GM12878 (cell line): ENCODE measurements at regions not wholly inside any gene's neighbourhood (a gene's known extent, or its start where the extent isn't known, plus 50 kb on each side); places are given as distances from the start of the nearest gene placed in this dataset.

ENCODE experiments used
- ATAC-seq: fragments of 200-7000 bp; cut with Tn5 transposase; 3 replicates; pipeline ENCODE4 v1.9.1; 2020; ENCODE audit warnings: mild to moderate bottlenecking, moderate library complexity
- BruUV-seq: library from RNA; stranded (reverse); fragments of 400-500 nt; replicated peaks from 2 replicates; lab custom pipeline; 2021; lab: Mats Ljungman, UMichigan
- CTCF ChIA-PET: fragments of 300-600 bp; sonication (Branson Sonifier 250); formaldehyde crosslinking; extraction: SDS; loops from one replicate; lab custom pipeline; 2021; ENCODE audit warnings: inconsistent platforms; lab: Yijun Ruan, JAX
- POLR2A ChIA-PET: fragments of 350-600 bp; formaldehyde crosslinking; extraction: SDS; loops from one replicate; lab custom pipeline; 2021; ENCODE audit warnings: inconsistent platforms; lab: Charles Lee
- RAD21 ChIA-PET: fragments of 300-600 bp; sonication (Branson Sonifier 250); formaldehyde crosslinking; loops from one replicate; lab custom pipeline; 2023; ENCODE audit warnings: antibody characterized with exemption; ENCODE audit not compliant: unreplicated experiment; lab: Charles Lee
- SMC1A ChIA-PET: fragments of 300-600 bp; sonication (Branson Sonifier 250); formaldehyde crosslinking; loops from one replicate; lab custom pipeline; 2023; ENCODE audit not compliant: unreplicated experiment, uncharacterized antibody; lab: Charles Lee
- DNase-seq: peaks from one replicate; pipeline ENCODE4 v3.0.0-alpha.2; 2011; ENCODE audit warnings: low read depth, low spot score
- FAIRE-seq: peaks from 3 replicates; lab custom pipeline; 2011; peaks lifted over from hg19 to GRCh38; lab: Jason Lieb, UNC
- H2AFZ ChIP-seq: 2 replicates; pipeline ENCODE4 v1.6.0; 2011; ENCODE audit warnings: low read depth, low read length, control low read depth; ENCODE audit not compliant: control insufficient read depth
- H3K27ac ChIP-seq: 2 replicates; pipeline ENCODE4 v1.5.1; 2011; ENCODE audit warnings: control low read depth; ENCODE audit not compliant: control insufficient read depth, insufficient read depth
- H3K27me3 ChIP-seq, 2 experiments: replicated peaks in 1 of 2; 2 replicates each; pipeline versions ENCODE4 v1.6.0 to v1.6.1; 2011; ENCODE audit warnings: low read length in 1 of 2; ENCODE audit not compliant: control insufficient read depth in 2 of 2, insufficient read depth in 2 of 2
- H3K36me3 ChIP-seq, 2 experiments: 2 replicates each; pipeline ENCODE4 v1.5.1; 2011; ENCODE audit warnings: low read length in 1 of 2; ENCODE audit not compliant: control insufficient read depth in 2 of 2, insufficient read depth in 2 of 2
- H3K4me1 ChIP-seq: 2 replicates; pipeline ENCODE4 v1.6.1; 2011; ENCODE audit warnings: mild to moderate bottlenecking, low read length, moderate library complexity, mixed read lengths; ENCODE audit not compliant: control insufficient read depth, insufficient read depth
- H3K4me2 ChIP-seq: 2 replicates; pipeline ENCODE4 v1.6.0; 2011; ENCODE audit warnings: control low read depth; ENCODE audit not compliant: control insufficient read depth, insufficient read depth
- H3K4me3 ChIP-seq: fragments of 200-600 bp; sonication (generic); 2 replicates; pipeline ENCODE4 v1.5.1; 2016
- H3K79me2 ChIP-seq: 2 replicates; pipeline ENCODE4 v1.6.0; 2011; ENCODE audit warnings: low read length; ENCODE audit not compliant: control insufficient read depth, insufficient read depth
- H3K9ac ChIP-seq: 2 replicates; pipeline ENCODE4 v1.8.0; 2011; ENCODE audit warnings: low read length, control low read depth, mixed read lengths; ENCODE audit not compliant: control insufficient read depth, insufficient read depth
- H3K9me3 ChIP-seq: replicated peaks from 3 replicates; pipeline ENCODE4 v1.5.1; 2011; ENCODE audit warnings: mild to moderate bottlenecking, low read length; ENCODE audit not compliant: control insufficient read depth, insufficient read depth
- H4K20me1 ChIP-seq: 2 replicates; pipeline ENCODE4 v1.6.0; 2011; ENCODE audit not compliant: control insufficient read depth, insufficient read depth
- CBX5 ChIP-seq: sonication (generic); IDR thresholded peaks from 2 replicates; pipeline ENCODE4 v1.6.1; 2016; ENCODE audit warnings: low read depth, moderate library complexity, mild to moderate bottlenecking, inconsistent platforms
- CHD2 ChIP-seq: IDR thresholded peaks from 2 replicates; pipeline ENCODE4 v1.6.1; 2011; ENCODE audit warnings: low read depth, low read length, improper control_type of control experiment, borderline replicate concordance
- EED ChIP-seq: sonication (generic); IDR thresholded peaks from 2 replicates; pipeline ENCODE4 v1.6.1; 2016; ENCODE audit warnings: antibody characterized with exemption, low read depth
- ETV6 ChIP-seq, 2 experiments: fragments of 450-650 bp in 1 of 2; IDR thresholded peaks in 1 of 2; conservative IDR thresholded peaks in 1 of 2; 2 replicates each; pipeline ENCODE4 v1.6.1; 2014; ENCODE audit warnings: antibody characterized with exemption in 1 of 2, borderline replicate concordance in 1 of 2, low read depth in 1 of 2, mild to moderate bottlenecking in 1 of 2, moderate library complexity in 1 of 2
- HDAC2 ChIP-seq: fragments of 200-600 bp; sonication (generic); IDR thresholded peaks from 2 replicates; pipeline ENCODE4 v1.6.1; 2017
- HDAC6 ChIP-seq: fragments of 200-600 bp; sonication (generic); IDR thresholded peaks from one replicate; pipeline ENCODE4 v1.8.0; 2017; ENCODE audit warnings: antibody characterized with exemption; ENCODE audit not compliant: unreplicated experiment
- HDGF ChIP-seq: fragments of 450-650 bp; IDR thresholded peaks from 2 replicates; pipeline ENCODE4 v1.6.1; 2016; ENCODE audit warnings: antibody characterized with exemption
- IKZF2 ChIP-seq, 2 experiments: fragments of 450-650 bp; IDR thresholded peaks; 2 replicates each; pipeline ENCODE4 v1.6.1; 2017; ENCODE audit warnings: mild to moderate bottlenecking in 2 of 2, moderate library complexity in 2 of 2
- MYB ChIP-seq: fragments of 150-350 bp; IDR thresholded peaks from 2 replicates; pipeline ENCODE4 v1.6.1; 2014; ENCODE audit warnings: mild to moderate bottlenecking, low read depth, low read length, borderline replicate concordance
- RAD51 ChIP-seq: fragments of 450-650 bp; IDR thresholded peaks from 2 replicates; pipeline ENCODE4 v1.6.1; 2016; ENCODE audit warnings: moderate library complexity, mild to moderate bottlenecking, inconsistent platforms
- RUNX3 ChIP-seq: IDR thresholded peaks from 2 replicates; pipeline ENCODE4 v1.6.1; 2012; ENCODE audit warnings: low read length, inconsistent platforms
- SUPT20H ChIP-seq: IDR thresholded peaks from 2 replicates; pipeline ENCODE4 v1.6.1; 2011; ENCODE audit warnings: low read depth, mild to moderate bottlenecking, low read length, moderate library complexity, borderline replicate concordance; ENCODE audit not compliant: control insufficient read depth
- TCF7 ChIP-seq: IDR thresholded peaks from 2 replicates; pipeline ENCODE4 v1.6.1; 2014; ENCODE audit warnings: antibody characterized with exemption, borderline replicate concordance
- ZNF274 ChIP-seq: IDR thresholded peaks from one replicate; pipeline ENCODE4 v1.8.0; 2011; ENCODE audit not compliant: insufficient read length, insufficient read depth
- WGBS: methylation state at CpG from one replicate; pipeline ENCODE4 v1.1.6; 2016; ENCODE audit warnings: low lambda C conversion rate; ENCODE audit not compliant: insufficient replicate concordance, insufficient coverage; ENCODE audit errors: missing lambda C conversion rate; 5-methylcytosine and 5-hydroxymethylcytosine counted together
- in situ Hi-C: fragments of 300-500 bp; cut with MboI; formaldehyde crosslinking; loops from 9 replicates; pipeline ENCODE4 v1.14.3; 2018; ENCODE audit warnings: mixed read lengths
- intact Hi-C: fragments of 100-400 bp; cut with micrococcal nuclease; formaldehyde crosslinking; loops from one replicate; pipeline ENCODE4 v1.14.2; 2022; ENCODE audit not compliant: unreplicated experiment
- TF ChIP-seq, protein P1 (sequence below): IDR thresholded peaks from 2 replicates; pipeline ENCODE4 v1.6.1; 2012; ENCODE audit warnings: low read length, inconsistent platforms
- TF ChIP-seq, protein P2 (sequence below): fragments of 450-650 bp; IDR thresholded peaks from 2 replicates; pipeline ENCODE4 v1.6.1; 2016; ENCODE audit warnings: mild to moderate bottlenecking

DNA sequence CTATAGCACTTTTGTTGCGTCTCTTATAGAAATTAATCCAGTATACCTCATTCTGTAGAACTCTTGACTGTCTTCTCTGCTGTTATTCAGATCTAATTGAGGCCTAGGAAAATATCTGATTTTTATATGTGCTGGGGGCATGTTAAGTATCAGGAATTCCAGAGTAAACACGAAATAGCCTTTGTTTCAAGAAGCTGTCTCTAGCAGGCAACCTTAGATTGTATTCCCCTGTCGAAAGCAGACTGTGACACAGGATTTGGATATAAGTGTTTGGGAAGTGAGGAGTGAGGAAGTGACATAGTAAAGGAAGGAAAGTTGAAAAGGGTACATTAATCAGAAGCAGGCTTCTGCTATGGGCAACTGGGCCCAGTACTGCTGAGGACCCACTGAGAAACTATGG is 72.1 kb upstream of the RASA1 start:
- Histone ChIP-seq H3K9me3 (no peaks in the 10 kb centered on the region; the same call in 1 of the 3 replicates), H3K4me3 (no peak overlapping the region), H2AFZ (peak overlapping the region; percentile 72; the same call in 1 of the 2 replicates), H3K79me2 (no peaks in the 10 kb centered on the region), H3K4me2 (peak overlapping the region; percentile 79; the same call in 1 of the 2 replicates), H3K36me3 (no peaks in the 10 kb centered on the region), H3K27me3 (no peaks in the 10 kb centered on the region), H3K27ac (peak overlapping the region; percentile 63), H4K20me1 (no peaks in the 10 kb centered on the region), H3K4me1 (peaks cover 33% of the 10 kb centered on the region), H3K9ac (no peak overlapping the region)
- FAIRE-seq: no peak
- ChIA-PET POLR2A (interaction anchor here (1.2 to 1.9 kb wide), 5 partner anchors 9 to 120 kb away, joined by 3 to 8 read pairs (median 7); partner anchors contain the start of gene RASA1), RAD21 (interaction anchor here (0.6 to 3.5 kb wide), 17 partner anchors 13 to 152 kb away, joined by 3 to 22 read pairs (median 8); partner anchors contain the start of gene RASA1), SMC1A (interaction anchor here (0.8 to 4.5 kb wide), 27 partner anchors 9 to 151 kb away, joined by 3 to 43 read pairs (median 5); no protein-coding TSS in a partner anchor), CTCF (interaction anchor here (0.6 to 3.1 kb wide), 7 partner anchors 28 to 125 kb away, joined by 3 to 14 read pairs (median 4); no protein-coding TSS in a partner anchor)
- no peak for DNase-seq
- TF ChIP-seq HDAC2: no peak
- no peak for TF ChIP-seq CHD2
- TF ChIP-seq ETV6 (conservative IDR thresholded peaks at IDR 0.05 in 1 of 2, IDR thresholded peaks at IDR 0.05 in 1 of 2; ENCODE audit: borderline replicate concordance in 1 of 2, low read depth in 1 of 2): no peak
- no peak for TF ChIP-seq RAD51
- no peak for TF ChIP-seq MYB
- in situ Hi-C loops: no loop called here
- ATAC-seq: no peak
- BruUV-seq: no TSS peak
- 79% methylated on average over 3 of the region's 3 CpGs for WGBS
- intact Hi-C loops: loop anchor here (10.0 kb wide), 1 partner anchor 121 kb away; no protein-coding TSS in a partner anchor

DNA sequence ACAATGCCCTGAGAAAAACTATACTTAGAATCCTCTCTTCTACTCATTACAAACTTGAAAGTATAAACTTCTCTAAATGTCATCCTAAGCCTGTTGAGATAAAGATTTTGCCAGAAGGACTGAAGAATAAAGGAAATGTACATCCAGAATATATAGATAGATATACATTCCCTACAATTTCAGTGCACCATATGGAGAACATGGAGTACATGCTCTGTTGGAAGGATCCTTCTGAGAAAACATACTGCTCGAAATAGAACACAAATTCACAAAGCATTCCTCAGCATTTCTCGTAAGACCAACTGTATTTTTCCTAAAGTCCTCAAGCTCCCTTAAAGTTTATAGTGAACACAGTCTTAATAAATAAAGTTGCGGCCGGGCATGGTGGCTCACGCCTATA is 69.7 kb upstream of the RASA1 start:
- no TSS peak for BruUV-seq
- Histone ChIP-seq H3K36me3 (no peaks in the 10 kb centered on the region), H3K9ac (no peak overlapping the region), H3K4me1 (peaks cover 24% of the 10 kb centered on the region), H3K4me3 (no peak overlapping the region), H2AFZ (no peak overlapping the region), H3K79me2 (no peaks in the 10 kb centered on the region), H3K9me3 (no peaks in the 10 kb centered on the region; the same call in 1 of the 3 replicates), H4K20me1 (no peaks in the 10 kb centered on the region), H3K27me3 (no peaks in the 10 kb centered on the region), H3K4me2 (no peak overlapping the region), H3K27ac (no peak overlapping the region)
- intact Hi-C loops (loop anchor here (10.0 kb wide), 1 partner anchor 123 kb away; no protein-coding TSS in a partner anchor), in situ Hi-C loops (no loop called here)
- ChIA-PET CTCF (interaction anchor here (0.6 kb wide), 1 partner anchor 1405 kb away, joined by 4 read pairs; no protein-coding TSS in a partner anchor), POLR2A (no interaction called here), RAD21 (no interaction called here), SMC1A (interaction anchor here (1.6 kb wide), 1 partner anchor 33 kb away, joined by 3 read pairs; no protein-coding TSS in a partner anchor)
- no peak for DNase-seq
- FAIRE-seq: no peak
- 89% methylated on average over 5 of the region's 5 CpGs for WGBS
- ATAC-seq: no peak
- TF ChIP-seq, protein P1, sequence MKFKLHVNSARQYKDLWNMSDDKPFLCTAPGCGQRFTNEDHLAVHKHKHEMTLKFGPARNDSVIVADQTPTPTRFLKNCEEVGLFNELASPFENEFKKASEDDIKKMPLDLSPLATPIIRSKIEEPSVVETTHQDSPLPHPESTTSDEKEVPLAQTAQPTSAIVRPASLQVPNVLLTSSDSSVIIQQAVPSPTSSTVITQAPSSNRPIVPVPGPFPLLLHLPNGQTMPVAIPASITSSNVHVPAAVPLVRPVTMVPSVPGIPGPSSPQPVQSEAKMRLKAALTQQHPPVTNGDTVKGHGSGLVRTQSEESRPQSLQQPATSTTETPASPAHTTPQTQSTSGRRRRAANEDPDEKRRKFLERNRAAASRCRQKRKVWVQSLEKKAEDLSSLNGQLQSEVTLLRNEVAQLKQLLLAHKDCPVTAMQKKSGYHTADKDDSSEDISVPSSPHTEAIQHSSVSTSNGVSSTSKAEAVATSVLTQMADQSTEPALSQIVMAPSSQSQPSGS: no peak
- TF ChIP-seq IKZF2 (IDR thresholded peaks at IDR 0.05) (no peak), EED (no peak), HDGF (no peak), SUPT20H (no peak), MYB (no peak), HDAC6 (no peak), RUNX3 (no peak), ZNF274 (no peak), CBX5 (no peak), TCF7 (no peak)
- TF ChIP-seq, protein P2, sequence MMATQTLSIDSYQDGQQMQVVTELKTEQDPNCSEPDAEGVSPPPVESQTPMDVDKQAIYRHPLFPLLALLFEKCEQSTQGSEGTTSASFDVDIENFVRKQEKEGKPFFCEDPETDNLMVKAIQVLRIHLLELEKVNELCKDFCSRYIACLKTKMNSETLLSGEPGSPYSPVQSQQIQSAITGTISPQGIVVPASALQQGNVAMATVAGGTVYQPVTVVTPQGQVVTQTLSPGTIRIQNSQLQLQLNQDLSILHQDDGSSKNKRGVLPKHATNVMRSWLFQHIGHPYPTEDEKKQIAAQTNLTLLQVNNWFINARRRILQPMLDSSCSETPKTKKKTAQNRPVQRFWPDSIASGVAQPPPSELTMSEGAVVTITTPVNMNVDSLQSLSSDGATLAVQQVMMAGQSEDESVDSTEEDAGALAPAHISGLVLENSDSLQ: no peak
